Suprapubic skin (tissue), 4 donors: ENCODE measurements at regions not wholly inside any gene's neighbourhood (a gene's known extent, or its start where the extent isn't known, plus 50 kb on each side); places are given as distances from the start of the nearest gene placed in this dataset.

Experiments used
- EP300 ChIP-seq: sonication (generic); formaldehyde crosslinking; IDR thresholded peaks from one replicate; pipeline ENCODE4 v1.6.1; 2017; ENCODE audit warnings: antibody characterized with exemption
- POLR2A ChIP-seq, 2 donors: fragments of 450-650 bp; IDR thresholded peaks; one replicate each; pipeline ENCODE4 v1.6.1; 2017; ENCODE audit warnings: antibody characterized with exemption in 2 of 2, mild to moderate bottlenecking in 2 of 2, moderate library complexity in 2 of 2
- POLR2AphosphoS5 ChIP-seq, 3 donors: sonication (generic); formaldehyde crosslinking; IDR thresholded peaks; one replicate each; pipeline ENCODE4 v1.6.1; 2017; ENCODE audit warnings: antibody characterized with exemption in 3 of 3
- TF ChIP-seq, protein P1 (sequence below), 2 donors: fragments of 200-600 bp in 1 of 2; fragments of 450-650 bp in 1 of 2; sonication (generic) in 1 of 2; IDR thresholded peaks; one replicate each; pipeline ENCODE4 v1.5.1; 2016 to 2019; ENCODE audit warnings: antibody characterized with exemption in 2 of 2, mild to moderate bottlenecking in 1 of 2, moderate library complexity in 1 of 2

DNA sequence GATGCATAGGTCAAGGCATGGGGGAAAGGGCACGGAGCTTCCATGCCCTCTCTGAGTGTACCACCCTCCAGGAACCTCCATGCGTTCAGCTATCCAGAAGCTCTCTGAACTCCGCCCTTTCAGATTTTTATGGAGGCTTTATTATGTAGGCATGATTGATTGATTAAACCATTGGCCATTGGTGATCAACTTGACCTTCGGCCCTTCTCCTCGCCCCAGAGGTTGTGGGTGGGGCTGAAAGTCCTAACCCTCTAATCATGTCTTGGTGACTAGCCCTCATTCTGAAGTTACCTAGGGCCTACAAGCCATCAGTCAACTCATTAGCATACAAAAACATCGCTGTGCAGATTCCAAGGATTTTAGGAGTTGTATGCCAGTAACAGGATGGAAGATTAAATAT lies 323.7 kb upstream of the KLF4 start:
- TF ChIP-seq, protein P1, sequence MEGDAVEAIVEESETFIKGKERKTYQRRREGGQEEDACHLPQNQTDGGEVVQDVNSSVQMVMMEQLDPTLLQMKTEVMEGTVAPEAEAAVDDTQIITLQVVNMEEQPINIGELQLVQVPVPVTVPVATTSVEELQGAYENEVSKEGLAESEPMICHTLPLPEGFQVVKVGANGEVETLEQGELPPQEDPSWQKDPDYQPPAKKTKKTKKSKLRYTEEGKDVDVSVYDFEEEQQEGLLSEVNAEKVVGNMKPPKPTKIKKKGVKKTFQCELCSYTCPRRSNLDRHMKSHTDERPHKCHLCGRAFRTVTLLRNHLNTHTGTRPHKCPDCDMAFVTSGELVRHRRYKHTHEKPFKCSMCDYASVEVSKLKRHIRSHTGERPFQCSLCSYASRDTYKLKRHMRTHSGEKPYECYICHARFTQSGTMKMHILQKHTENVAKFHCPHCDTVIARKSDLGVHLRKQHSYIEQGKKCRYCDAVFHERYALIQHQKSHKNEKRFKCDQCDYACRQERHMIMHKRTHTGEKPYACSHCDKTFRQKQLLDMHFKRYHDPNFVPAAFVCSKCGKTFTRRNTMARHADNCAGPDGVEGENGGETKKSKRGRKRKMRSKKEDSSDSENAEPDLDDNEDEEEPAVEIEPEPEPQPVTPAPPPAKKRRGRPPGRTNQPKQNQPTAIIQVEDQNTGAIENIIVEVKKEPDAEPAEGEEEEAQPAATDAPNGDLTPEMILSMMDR (IDR thresholded peaks at IDR 0.05), result no peak
- TF ChIP-seq EP300 (no peak), POLR2AphosphoS5 (IDR thresholded peaks at IDR 0.05) (no peak), POLR2A (IDR thresholded peaks at IDR 0.05) (no peak)
